ENCODE measurements at regions not wholly inside any gene's neighbourhood (a gene's known extent, or its start where the extent isn't known, plus 50 kb on each side); places are given as distances from the start of the nearest gene placed in this dataset.

DNA sequence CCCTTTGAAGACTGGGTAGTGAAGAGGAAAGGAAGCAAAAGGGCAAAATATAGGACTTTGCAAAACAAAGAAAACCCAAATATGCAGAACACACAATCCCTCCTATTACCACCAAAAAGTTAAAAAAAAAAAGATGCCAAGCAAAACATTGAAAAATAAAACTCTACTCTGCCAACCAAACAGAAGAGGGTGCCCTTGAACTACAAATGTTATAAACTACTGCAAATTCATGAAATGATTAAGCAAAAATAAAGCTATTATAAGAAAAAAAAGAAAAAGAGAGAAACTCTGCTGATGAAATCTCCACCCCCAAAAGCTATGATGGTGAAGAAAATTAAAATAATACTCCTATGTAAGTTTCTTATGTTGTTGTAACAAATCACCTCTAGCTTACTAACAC, 168.5 kb upstream of the STK26 start:
- TF ChIP-seq, protein P1, sequence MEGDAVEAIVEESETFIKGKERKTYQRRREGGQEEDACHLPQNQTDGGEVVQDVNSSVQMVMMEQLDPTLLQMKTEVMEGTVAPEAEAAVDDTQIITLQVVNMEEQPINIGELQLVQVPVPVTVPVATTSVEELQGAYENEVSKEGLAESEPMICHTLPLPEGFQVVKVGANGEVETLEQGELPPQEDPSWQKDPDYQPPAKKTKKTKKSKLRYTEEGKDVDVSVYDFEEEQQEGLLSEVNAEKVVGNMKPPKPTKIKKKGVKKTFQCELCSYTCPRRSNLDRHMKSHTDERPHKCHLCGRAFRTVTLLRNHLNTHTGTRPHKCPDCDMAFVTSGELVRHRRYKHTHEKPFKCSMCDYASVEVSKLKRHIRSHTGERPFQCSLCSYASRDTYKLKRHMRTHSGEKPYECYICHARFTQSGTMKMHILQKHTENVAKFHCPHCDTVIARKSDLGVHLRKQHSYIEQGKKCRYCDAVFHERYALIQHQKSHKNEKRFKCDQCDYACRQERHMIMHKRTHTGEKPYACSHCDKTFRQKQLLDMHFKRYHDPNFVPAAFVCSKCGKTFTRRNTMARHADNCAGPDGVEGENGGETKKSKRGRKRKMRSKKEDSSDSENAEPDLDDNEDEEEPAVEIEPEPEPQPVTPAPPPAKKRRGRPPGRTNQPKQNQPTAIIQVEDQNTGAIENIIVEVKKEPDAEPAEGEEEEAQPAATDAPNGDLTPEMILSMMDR (IDR thresholded peaks at IDR 0.05): no peak
- TF ChIP-seq POLR2A (IDR thresholded peaks at IDR 0.05): no peak
